ENCODE measurements at regions not wholly inside any gene's neighbourhood (a gene's known extent, or its start where the extent isn't known, plus 50 kb on each side); places are given as distances from the start of the nearest gene placed in this dataset.

GRCh38 chrX:7269991-7270390 is 122.0 kb upstream of the PUDP start:
- Histone ChIP-seq H3K4me2 (ENCODE audit: insufficient read depth, low read length) (no peak overlapping the region), H3K9me3 (replicated peaks; ENCODE audit: control insufficient read depth, insufficient read depth, low read length) (no peaks in the 10 kb centered on the region), H3K27me3 (ENCODE audit: control insufficient read depth in 2 of 2, insufficient read depth in 2 of 2, low read length in 2 of 2) (no peaks in the 10 kb centered on the region), H2AFZ (ENCODE audit: low read depth, low read length) (no peak overlapping the region), H3K79me2 (ENCODE audit: control insufficient read depth, insufficient read depth, low read length) (no peaks in the 10 kb centered on the region), H3K27ac (ENCODE audit: insufficient read depth, low read depth, low read length) (no peak overlapping the region), H3K9me1 (replicated peaks; ENCODE audit: control insufficient read depth, extremely low read depth, insufficient read depth, low read length) (no peaks in the 10 kb centered on the region), H3K9ac (replicated peaks; ENCODE audit: extremely low read depth, insufficient read depth, low read length) (no peak overlapping the region), H3K4me3 (replicated peaks in 1 of 3; ENCODE audit: insufficient read depth in 1 of 3, low read depth in 1 of 3, low read length in 3 of 3) (no peak overlapping the region), H3K36me3 (ENCODE audit: control insufficient read depth in 2 of 2, extremely low read depth in 1 of 2, insufficient read depth in 2 of 2, low read length in 2 of 2) (no peaks in the 10 kb centered on the region), H4K20me1 (replicated peaks; ENCODE audit: control insufficient read depth, extremely low read depth, insufficient read depth, low read length) (no peaks in the 10 kb centered on the region), H3K4me1 (ENCODE audit: control insufficient read depth, extremely low read depth, insufficient read depth, low read length) (no peaks in the 10 kb centered on the region)
- no TSS peak for BruUV-seq (replicated peaks)
- DNase-seq (ENCODE audit: low read depth, low spot score), result no peak
- CTCF ChIA-PET, result no interaction called here
- POLR2A ChIA-PET, result no interaction called here
- dilution Hi-C loops (cut with MboI; ENCODE audit: extremely low pct_ligation_motif_present, low sequenced_read_pairs) (no loop called here), intact Hi-C loops (cut with micrococcal nuclease) (no loop called here)
- no peak for TF ChIP-seq MYC (IDR thresholded peaks at IDR 0.05; ENCODE audit: low read depth, low read length)
- no peak for TF ChIP-seq FOS (IDR thresholded peaks at IDR 0.05; ENCODE audit: borderline replicate concordance, insufficient read depth, low read length)
- TF ChIP-seq, protein P1, sequence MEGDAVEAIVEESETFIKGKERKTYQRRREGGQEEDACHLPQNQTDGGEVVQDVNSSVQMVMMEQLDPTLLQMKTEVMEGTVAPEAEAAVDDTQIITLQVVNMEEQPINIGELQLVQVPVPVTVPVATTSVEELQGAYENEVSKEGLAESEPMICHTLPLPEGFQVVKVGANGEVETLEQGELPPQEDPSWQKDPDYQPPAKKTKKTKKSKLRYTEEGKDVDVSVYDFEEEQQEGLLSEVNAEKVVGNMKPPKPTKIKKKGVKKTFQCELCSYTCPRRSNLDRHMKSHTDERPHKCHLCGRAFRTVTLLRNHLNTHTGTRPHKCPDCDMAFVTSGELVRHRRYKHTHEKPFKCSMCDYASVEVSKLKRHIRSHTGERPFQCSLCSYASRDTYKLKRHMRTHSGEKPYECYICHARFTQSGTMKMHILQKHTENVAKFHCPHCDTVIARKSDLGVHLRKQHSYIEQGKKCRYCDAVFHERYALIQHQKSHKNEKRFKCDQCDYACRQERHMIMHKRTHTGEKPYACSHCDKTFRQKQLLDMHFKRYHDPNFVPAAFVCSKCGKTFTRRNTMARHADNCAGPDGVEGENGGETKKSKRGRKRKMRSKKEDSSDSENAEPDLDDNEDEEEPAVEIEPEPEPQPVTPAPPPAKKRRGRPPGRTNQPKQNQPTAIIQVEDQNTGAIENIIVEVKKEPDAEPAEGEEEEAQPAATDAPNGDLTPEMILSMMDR (IDR thresholded peaks at IDR 0.05; ENCODE audit: extremely low read depth in 1 of 2, insufficient read depth in 1 of 2, low read depth in 1 of 2, low read length in 2 of 2), result no peak
- TF ChIP-seq, protein P2, sequence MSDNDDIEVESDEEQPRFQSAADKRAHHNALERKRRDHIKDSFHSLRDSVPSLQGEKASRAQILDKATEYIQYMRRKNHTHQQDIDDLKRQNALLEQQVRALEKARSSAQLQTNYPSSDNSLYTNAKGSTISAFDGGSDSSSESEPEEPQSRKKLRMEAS (IDR thresholded peaks at IDR 0.05; ENCODE audit: insufficient read depth, insufficient read length), result no peak
- no peak for TF ChIP-seq POLR2AphosphoS5 (IDR thresholded peaks at IDR 0.05; ENCODE audit: insufficient read depth, low read depth, low read length)
- TF ChIP-seq GATA2 (IDR thresholded peaks at IDR 0.05; ENCODE audit: insufficient read depth, insufficient read length, low read depth, low read length), result no peak
- no peak for TF ChIP-seq JUN (IDR thresholded peaks at IDR 0.05; ENCODE audit: borderline replicate concordance, insufficient read depth, insufficient read length, low read depth)
- TF ChIP-seq EZH2 (IDR thresholded peaks at IDR 0.05; ENCODE audit: borderline replicate concordance, low read depth, low read length, severe bottlenecking), result no peak
- TF ChIP-seq POLR2A (IDR thresholded peaks at IDR 0.05; ENCODE audit: low read depth, low read length), result no peak
- no peak for FAIRE-seq
